Gastrocnemius medialis (tissue), 4 donors: ENCODE measurements at regions not wholly inside any gene's neighbourhood (a gene's known extent, or its start where the extent isn't known, plus 50 kb on each side); places are given as distances from the start of the nearest gene placed in this dataset.

Source experiments
- POLR2A ChIP-seq, 2 donors: fragments of 450-650 bp; IDR thresholded peaks; one replicate each; pipeline ENCODE4 v1.6.1; 2017; ENCODE audit warnings: antibody characterized with exemption in 2 of 2, mild to moderate bottlenecking in 2 of 2, moderate library complexity in 2 of 2
- TF ChIP-seq, protein P1 (sequence below), 5 experiments: fragments of 450-650 bp in 3 of 5; fragments of 200-600 bp in 2 of 5; sonication (generic) in 2 of 5; IDR thresholded peaks in 4 of 5; conservative IDR thresholded peaks in 1 of 5; 1 replicate in 4 of 5; 2 replicates in 1 of 5; pipeline ENCODE4 v1.5.1; 2016 to 2019; ENCODE audit warnings: antibody characterized with exemption in 5 of 5, mild to moderate bottlenecking in 3 of 5, moderate library complexity in 3 of 5

- TF ChIP-seq, protein P1, sequence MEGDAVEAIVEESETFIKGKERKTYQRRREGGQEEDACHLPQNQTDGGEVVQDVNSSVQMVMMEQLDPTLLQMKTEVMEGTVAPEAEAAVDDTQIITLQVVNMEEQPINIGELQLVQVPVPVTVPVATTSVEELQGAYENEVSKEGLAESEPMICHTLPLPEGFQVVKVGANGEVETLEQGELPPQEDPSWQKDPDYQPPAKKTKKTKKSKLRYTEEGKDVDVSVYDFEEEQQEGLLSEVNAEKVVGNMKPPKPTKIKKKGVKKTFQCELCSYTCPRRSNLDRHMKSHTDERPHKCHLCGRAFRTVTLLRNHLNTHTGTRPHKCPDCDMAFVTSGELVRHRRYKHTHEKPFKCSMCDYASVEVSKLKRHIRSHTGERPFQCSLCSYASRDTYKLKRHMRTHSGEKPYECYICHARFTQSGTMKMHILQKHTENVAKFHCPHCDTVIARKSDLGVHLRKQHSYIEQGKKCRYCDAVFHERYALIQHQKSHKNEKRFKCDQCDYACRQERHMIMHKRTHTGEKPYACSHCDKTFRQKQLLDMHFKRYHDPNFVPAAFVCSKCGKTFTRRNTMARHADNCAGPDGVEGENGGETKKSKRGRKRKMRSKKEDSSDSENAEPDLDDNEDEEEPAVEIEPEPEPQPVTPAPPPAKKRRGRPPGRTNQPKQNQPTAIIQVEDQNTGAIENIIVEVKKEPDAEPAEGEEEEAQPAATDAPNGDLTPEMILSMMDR (IDR thresholded peaks at IDR 0.05 in 4 of 5, conservative IDR thresholded peaks at IDR 0.05 in 1 of 5), result no peak
- TF ChIP-seq POLR2A (IDR thresholded peaks at IDR 0.05), result no peak
These were observed 1083.4 kb downstream of the BRD1 start for GRCh38 chr22:48744283-48744641.
